K562 (cell line): ENCODE measurements at regions not wholly inside any gene's neighbourhood (a gene's known extent, or its start where the extent isn't known, plus 50 kb on each side); places are given as distances from the start of the nearest gene placed in this dataset.

Experiments used
- ATAC-seq: fragments of 200-7000 bp; cut with Tn5 transposase; 3 replicates; pipeline ENCODE4 v1.9.1; 2020; ENCODE audit warnings: moderate library complexity
- BruUV-seq: library from RNA; stranded (reverse); fragments of 400-500 nt; replicated peaks from 2 replicates; lab custom pipeline; 2021; lab: Mats Ljungman, UMichigan
- CTCF ChIA-PET: fragments of 300-600 bp; formaldehyde crosslinking; extraction: SDS; loops from one replicate; lab custom pipeline; 2021; ENCODE audit warnings: low intra/inter-chr PET ratio; lab: Yijun Ruan, JAX
- POLR2A ChIA-PET: fragments of 300-600, 350-650 bp; sonication (Branson Sonifier 250); formaldehyde crosslinking; extraction: SDS; loops from one replicate; lab custom pipeline; 2021; ENCODE audit warnings: antibody characterized with exemption, inconsistent platforms; lab: Yijun Ruan, JAX
- DNase-seq, 4 experiments: peaks; one replicate each; pipeline versions ENCODE4 v3.0.0 to v3.0.0-alpha.2; 2011 to 2018; ENCODE audit warnings: low spot score in 3 of 4, mixed read lengths in 3 of 4; ENCODE audit errors: extremely low read depth in 1 of 4
- FAIRE-seq: peaks from 2 replicates; lab custom pipeline; 2011; peaks lifted over from hg19 to GRCh38; lab: Jason Lieb, UNC
- H2AFZ ChIP-seq: 2 replicates; pipeline ENCODE4 v1.6.0; 2011; ENCODE audit warnings: low read depth, low read length, control low read depth, inconsistent platforms
- H3K27ac ChIP-seq: fragments of 200-600 bp; 3 replicates; pipeline ENCODE4 v1.8.0; 2011; ENCODE audit warnings: low read depth, mild to moderate bottlenecking, control low read depth, inconsistent platforms, low read length, moderate library complexity, mixed read lengths; ENCODE audit errors: extremely low read depth
- H3K27me3 ChIP-seq, 2 experiments: fragments of 300-600 bp in 1 of 2; 2 replicates in 1 of 2; 3 replicates in 1 of 2; pipeline versions ENCODE4 v1.6.0 to v1.8.0; 2011; ENCODE audit warnings: inconsistent platforms in 2 of 2, low read length in 2 of 2, mild to moderate bottlenecking in 1 of 2, mixed read lengths in 1 of 2, moderate library complexity in 1 of 2; ENCODE audit not compliant: control insufficient read depth in 2 of 2, insufficient read depth in 2 of 2
- H3K36me3 ChIP-seq: fragments of 300-600 bp; 3 replicates; pipeline ENCODE4 v1.8.0; 2011; ENCODE audit warnings: mild to moderate bottlenecking, low read length, inconsistent platforms; ENCODE audit not compliant: control insufficient read depth, insufficient read depth
- H3K4me1 ChIP-seq, 2 experiments: fragments of 200-600 bp in 1 of 2; replicated peaks in 1 of 2; 2 replicates in 1 of 2; 3 replicates in 1 of 2; pipeline versions ENCODE4 v1.5.1 to v1.8.0; 2011; ENCODE audit warnings: inconsistent platforms in 2 of 2, low read length in 2 of 2, mild to moderate bottlenecking in 1 of 2, mixed read lengths in 1 of 2, moderate library complexity in 1 of 2; ENCODE audit not compliant: control insufficient read depth in 2 of 2, insufficient read depth in 2 of 2
- H3K4me2 ChIP-seq: 2 replicates; pipeline ENCODE4 v1.6.1; 2011; ENCODE audit warnings: low read length, control low read depth, inconsistent platforms, mixed read lengths; ENCODE audit not compliant: insufficient read depth
- H3K4me3 ChIP-seq: fragments of 200-600 bp; sonication (generic), shearing (Covaris generic); 2 replicates; pipeline ENCODE4 v1.5.1; 2016; ENCODE audit warnings: control low read depth, inconsistent platforms
- H3K79me2 ChIP-seq: fragments of 200-600 bp; 3 replicates; pipeline ENCODE4 v1.8.0; 2011; ENCODE audit warnings: low read length, inconsistent platforms; ENCODE audit not compliant: control insufficient read depth, insufficient read depth
- H3K9ac ChIP-seq, 2 experiments: 2 replicates each; pipeline versions ENCODE4 v1.6.0 to v1.6.1; 2011; ENCODE audit warnings: low read depth in 2 of 2, low read length in 2 of 2, control low read depth in 1 of 2, inconsistent platforms in 1 of 2, mild to moderate bottlenecking in 1 of 2, mixed read lengths in 1 of 2; ENCODE audit not compliant: insufficient read depth in 1 of 2
- H3K9me1 ChIP-seq: one replicate; pipeline ENCODE4 v1.6.0; 2011; ENCODE audit warnings: inconsistent platforms, mild to moderate bottlenecking, low read length, moderate library complexity; ENCODE audit not compliant: control insufficient read depth, insufficient read depth
- H3K9me3 ChIP-seq: replicated peaks from 2 replicates; pipeline ENCODE4 v1.5.1; 2011; ENCODE audit warnings: low read depth, low read length, inconsistent platforms; ENCODE audit not compliant: control insufficient read depth, insufficient read depth
- H4K20me1 ChIP-seq: replicated peaks from 2 replicates; pipeline ENCODE4 v1.6.1; 2011; ENCODE audit warnings: low read length, inconsistent platforms, mixed read lengths; ENCODE audit not compliant: control insufficient read depth, insufficient read depth
- ERF ChIP-seq: fragments of 450-650 bp; formaldehyde crosslinking; IDR thresholded peaks from 2 replicates; pipeline ENCODE4 v1.4.0; 2020; ENCODE audit warnings: mild to moderate bottlenecking, mixed read lengths
- MYC ChIP-seq, 2 experiments: fragments of 250-450 bp in 1 of 2; sonication (Bioruptor Pico) in 1 of 2; IDR thresholded peaks; 2 replicates each; pipeline versions ENCODE4 v1.5.1 to v1.6.1; 2012 to 2021; ENCODE audit warnings: low read depth in 2 of 2, borderline replicate concordance in 1 of 2, improper control_type of control experiment in 1 of 2, low read length in 1 of 2, mild to moderate bottlenecking in 1 of 2, moderate library complexity in 1 of 2
- SETDB1 ChIP-seq: IDR thresholded peaks from one replicate; pipeline ENCODE4 v1.6.1; 2012; ENCODE audit warnings: low read length, control low read depth, inconsistent platforms
- TFE3 ChIP-seq: fragments of 450-650 bp; formaldehyde crosslinking; IDR thresholded peaks from 2 replicates; pipeline ENCODE4 v1.4.0; 2020; ENCODE audit warnings: mild to moderate bottlenecking, mixed read lengths
- XRCC5 ChIP-seq: fragments of 200-400 bp; formaldehyde crosslinking; IDR thresholded peaks from 2 replicates; pipeline ENCODE4 v1.6.1; 2017; ENCODE audit warnings: low read depth, mild to moderate bottlenecking, low read length
- ZFP30 ChIP-seq: fragments of 250-450 bp; sonication (Bioruptor Pico); IDR thresholded peaks from 2 replicates; pipeline ENCODE4 v1.8.0; 2022; ENCODE audit warnings: moderate library complexity, mild to moderate bottlenecking, inconsistent platforms, borderline replicate concordance
- WGBS: fragments of 100-300 bp; shearing (Covaris generic); methylation state at CpG from one replicate; pipeline ENCODE4 v1.1.6; 2016; ENCODE audit warnings: low coverage, mixed read lengths; ENCODE audit not compliant: insufficient coverage; ENCODE audit errors: missing lambda C conversion rate; 5-methylcytosine and 5-hydroxymethylcytosine counted together
- in situ Hi-C: fragments of 300-500 bp; cut with MboI; formaldehyde crosslinking; loops from 4 replicates; pipeline ENCODE4 v1.15.0; 2018; ENCODE audit warnings: inconsistent platforms, mixed read lengths
- intact Hi-C: fragments of 100-400 bp; cut with micrococcal nuclease; formaldehyde crosslinking; loops from 2 replicates; pipeline ENCODE4 v1.14.2; 2022

GRCh38 chr13:50539791-50540530, 303.5 kb downstream of the DLEU7 start (continued):
- no peak for TF ChIP-seq TFE3 (CRISPR knock-in tag)
- no peak for TF ChIP-seq ERF (CRISPR knock-in tag)
- no peak for TF ChIP-seq ZFP30
- no peak for TF ChIP-seq SETDB1

GRCh38 chr13:50543141-50543540, 300.4 kb downstream of the DLEU7 start:
- no peaks in the 10 kb centered on the region for H3K4me1 ChIP-seq
- POLR2A ChIA-PET, result interaction anchor here (1.6 kb wide), 1 partner anchor 9 kb away, joined by 5 read pairs; no protein-coding TSS in a partner anchor
- no peaks in the 10 kb centered on the region for H4K20me1 ChIP-seq
- H3K4me3 ChIP-seq, result no peak overlapping the region
- no peaks in the 10 kb centered on the region for H3K79me2 ChIP-seq
- H3K36me3 ChIP-seq, result no peaks in the 10 kb centered on the region
- TF ChIP-seq XRCC5, result no peak
- TF ChIP-seq MYC (IDR thresholded peaks at IDR 0.05; ENCODE audit: low read depth, low read length), result no peak
- no peak for TF ChIP-seq MYC (CRISPR knock-in tag; IDR thresholded peaks at IDR 0.05; ENCODE audit: borderline replicate concordance, low read depth)
- no peaks in the 10 kb centered on the region for H3K27me3 ChIP-seq
- BruUV-seq, result no TSS peak
- no peak overlapping the region for H3K27ac ChIP-seq
- 47% methylated on average over 1 of the region's 2 CpGs for WGBS
- in situ Hi-C loops (no loop called here), intact Hi-C loops (no loop called here)
- CTCF ChIA-PET, result no interaction called here
- no peak for FAIRE-seq
- H3K4me2 ChIP-seq, result no peak overlapping the region
- no peak for DNase-seq
- H3K9me1 ChIP-seq, result no peaks in the 10 kb centered on the region
- H2AFZ ChIP-seq, result no peak overlapping the region
- no peak for ATAC-seq
- H3K9ac ChIP-seq, result no peak overlapping the region
- H3K9me3 ChIP-seq, result no peaks in the 10 kb centered on the region
